ENCODE measurements at regions not wholly inside any gene's neighbourhood (a gene's known extent, or its start where the extent isn't known, plus 50 kb on each side); places are given as distances from the start of the nearest gene placed in this dataset.

DNA sequence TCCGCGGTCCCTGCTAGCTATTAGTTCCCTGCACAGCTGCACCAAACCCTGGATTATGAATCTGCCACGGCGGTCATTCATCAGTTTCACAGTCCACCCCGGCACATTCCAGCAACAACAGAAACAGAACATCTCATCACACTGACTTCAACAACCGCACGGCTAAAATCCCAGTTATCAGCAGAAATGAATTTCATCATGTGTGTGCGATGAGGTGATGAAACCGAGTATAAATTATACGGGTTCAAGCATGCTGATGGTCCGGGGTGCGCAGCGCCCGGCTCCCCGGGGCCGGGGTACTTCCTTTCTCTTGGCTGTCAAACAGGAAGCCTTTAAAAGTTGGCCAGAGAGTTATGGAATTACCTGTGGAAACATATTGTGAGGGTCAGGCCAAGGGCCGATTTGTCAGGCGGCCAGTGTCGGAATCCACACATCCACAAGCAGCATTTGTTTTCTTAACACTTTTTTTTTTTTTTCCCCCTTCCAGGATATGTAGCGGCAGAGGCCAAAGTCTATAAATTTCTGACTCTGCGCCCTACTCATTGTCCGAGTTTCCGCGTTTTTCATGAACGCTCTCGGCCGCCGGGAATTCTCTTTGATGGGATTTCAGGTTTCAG lies 420.9 kb upstream of the MGMT start:
- TF ChIP-seq, protein P1, sequence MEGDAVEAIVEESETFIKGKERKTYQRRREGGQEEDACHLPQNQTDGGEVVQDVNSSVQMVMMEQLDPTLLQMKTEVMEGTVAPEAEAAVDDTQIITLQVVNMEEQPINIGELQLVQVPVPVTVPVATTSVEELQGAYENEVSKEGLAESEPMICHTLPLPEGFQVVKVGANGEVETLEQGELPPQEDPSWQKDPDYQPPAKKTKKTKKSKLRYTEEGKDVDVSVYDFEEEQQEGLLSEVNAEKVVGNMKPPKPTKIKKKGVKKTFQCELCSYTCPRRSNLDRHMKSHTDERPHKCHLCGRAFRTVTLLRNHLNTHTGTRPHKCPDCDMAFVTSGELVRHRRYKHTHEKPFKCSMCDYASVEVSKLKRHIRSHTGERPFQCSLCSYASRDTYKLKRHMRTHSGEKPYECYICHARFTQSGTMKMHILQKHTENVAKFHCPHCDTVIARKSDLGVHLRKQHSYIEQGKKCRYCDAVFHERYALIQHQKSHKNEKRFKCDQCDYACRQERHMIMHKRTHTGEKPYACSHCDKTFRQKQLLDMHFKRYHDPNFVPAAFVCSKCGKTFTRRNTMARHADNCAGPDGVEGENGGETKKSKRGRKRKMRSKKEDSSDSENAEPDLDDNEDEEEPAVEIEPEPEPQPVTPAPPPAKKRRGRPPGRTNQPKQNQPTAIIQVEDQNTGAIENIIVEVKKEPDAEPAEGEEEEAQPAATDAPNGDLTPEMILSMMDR (IDR thresholded peaks at IDR 0.05; ENCODE audit: extremely low read depth, missing control alignments) = no peak
- DNase-seq (ENCODE audit: low spot score) = no peak

DNA sequence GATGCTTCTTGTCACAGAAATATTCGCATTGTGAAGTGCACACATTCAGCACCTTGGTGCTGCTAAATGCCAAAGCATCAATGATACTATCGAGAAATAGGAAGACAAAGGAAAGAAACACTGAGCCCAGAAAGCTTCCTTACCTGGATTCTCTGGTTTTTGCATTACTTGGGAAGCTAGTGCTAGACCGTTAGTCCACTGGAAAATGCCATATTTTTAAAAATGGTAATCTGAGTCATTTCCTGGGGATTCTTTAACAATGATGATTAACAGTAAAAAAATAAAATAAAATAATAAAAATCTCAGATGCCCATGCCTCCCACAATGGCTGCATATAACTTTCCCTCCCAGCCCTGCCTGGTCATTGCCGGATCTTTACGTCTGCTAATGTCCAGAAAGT lies 420.1 kb upstream of the MGMT start:
- DNase-seq (ENCODE audit: low spot score) = no peak
- TF ChIP-seq, protein P1 (IDR thresholded peaks at IDR 0.05; ENCODE audit: extremely low read depth, missing control alignments) = no peak

DNA sequence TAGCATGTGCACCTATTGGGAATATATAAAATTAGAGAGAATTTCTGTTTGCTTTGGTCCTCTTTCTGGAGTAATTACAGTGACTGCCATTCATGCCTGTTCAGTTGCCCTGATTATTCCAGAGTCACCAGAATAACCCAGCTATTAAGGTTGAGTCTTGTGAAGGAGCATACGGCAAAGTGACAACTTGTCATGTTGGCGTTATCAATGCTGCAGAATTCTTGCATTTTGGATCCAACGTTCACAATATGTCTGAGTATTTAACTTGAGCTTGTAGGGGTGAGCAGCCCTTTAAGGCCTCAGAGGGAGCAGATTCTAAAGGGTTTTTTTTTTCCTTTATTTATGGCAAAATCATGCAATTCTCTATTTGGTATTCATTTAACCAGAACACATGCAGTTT lies 419.4 kb upstream of the MGMT start:
- TF ChIP-seq, protein P1 (IDR thresholded peaks at IDR 0.05; ENCODE audit: extremely low read depth, missing control alignments) = no peak
- no peak for DNase-seq (ENCODE audit: low spot score)

DNA sequence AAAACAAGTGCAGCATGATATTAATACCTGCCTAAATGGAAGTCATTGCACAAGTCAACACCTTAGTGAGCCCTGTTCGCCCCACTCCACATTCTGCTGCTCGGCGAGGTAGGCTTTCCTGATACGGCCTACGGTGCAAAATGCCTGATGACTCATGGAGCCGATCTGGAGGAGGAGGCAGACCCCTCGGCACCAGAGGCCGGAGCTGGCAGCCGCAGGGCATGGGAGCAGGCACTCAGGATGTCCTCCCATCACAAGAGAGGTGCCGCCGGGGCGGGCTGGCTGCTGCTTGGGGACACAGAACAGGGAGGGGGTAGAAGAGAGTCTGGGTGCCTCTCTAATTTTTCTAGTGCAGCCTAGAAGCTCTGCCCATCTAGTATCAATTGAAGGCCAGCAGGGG lies 418.5 kb upstream of the MGMT start:
- DNase-seq (ENCODE audit: low spot score) = no peak
- TF ChIP-seq, protein P1 (IDR thresholded peaks at IDR 0.05; ENCODE audit: extremely low read depth, missing control alignments) = no peak

DNA sequence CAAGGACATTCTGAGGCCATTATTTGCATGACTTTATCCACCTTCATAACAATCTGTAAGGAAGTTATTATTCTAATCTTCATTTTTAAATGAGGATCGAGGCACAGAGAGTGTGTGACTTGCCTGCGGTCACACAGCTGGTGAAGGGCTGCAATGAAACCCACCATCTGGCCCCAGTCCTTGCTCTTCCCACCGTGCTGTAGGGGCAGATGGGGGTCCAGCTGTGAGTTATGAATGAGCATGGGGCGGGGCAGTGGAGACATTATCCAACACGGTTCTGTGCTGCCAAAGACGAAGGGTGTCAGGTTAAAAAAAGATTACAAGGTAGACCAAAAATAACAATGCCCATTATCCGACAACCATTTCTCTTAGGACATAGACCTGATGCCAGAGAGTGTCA lies 417.5 kb upstream of the MGMT start:
- no peak for DNase-seq (ENCODE audit: low spot score)
- TF ChIP-seq, protein P1 (IDR thresholded peaks at IDR 0.05; ENCODE audit: extremely low read depth, missing control alignments) = no peak

DNA sequence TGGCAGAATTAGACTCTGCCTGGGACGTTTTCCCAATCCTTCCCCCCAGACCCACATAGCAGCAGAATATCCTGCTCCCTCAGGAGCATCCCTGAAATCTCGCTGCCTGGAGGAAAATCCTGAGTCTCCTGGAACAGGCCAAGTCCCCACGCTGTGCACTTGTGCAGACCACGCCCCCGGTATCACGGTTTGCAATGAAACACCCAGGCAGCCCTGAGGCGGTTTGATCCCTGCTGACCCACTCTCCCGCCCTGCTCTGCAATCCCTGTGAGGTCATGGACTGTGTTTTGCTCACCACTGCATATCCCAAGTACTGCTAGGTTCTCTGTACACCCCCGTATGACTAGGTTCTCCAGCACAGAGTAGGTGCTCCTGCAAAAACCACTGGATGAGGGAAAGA lies 411.8 kb upstream of the MGMT start:
- TF ChIP-seq, protein P1 (IDR thresholded peaks at IDR 0.05; ENCODE audit: extremely low read depth, missing control alignments) = no peak
- no peak for DNase-seq (ENCODE audit: low spot score)

DNA sequence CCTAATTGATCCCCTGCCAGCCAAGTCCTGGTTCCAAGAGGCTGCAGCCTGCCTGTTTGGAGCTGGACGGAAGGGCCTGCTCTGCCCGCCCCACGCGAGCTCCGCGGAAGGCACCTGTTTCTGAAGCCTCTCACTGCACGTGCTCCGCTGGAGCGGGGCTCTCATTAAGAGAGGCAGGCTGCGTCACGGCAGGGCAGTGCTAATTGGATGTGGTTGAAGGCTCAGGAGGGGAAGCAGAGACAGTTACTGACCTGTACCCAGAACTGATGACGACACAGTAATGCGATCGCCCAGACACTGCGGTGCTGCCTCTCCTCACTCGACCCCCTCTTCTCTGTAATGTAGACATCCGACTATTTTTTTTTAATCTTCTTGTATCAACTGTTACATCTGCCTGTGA lies 411.1 kb upstream of the MGMT start:
- no peak for DNase-seq (ENCODE audit: low spot score)
- TF ChIP-seq, protein P1 (IDR thresholded peaks at IDR 0.05; ENCODE audit: extremely low read depth, missing control alignments) = no peak
